ENCODE measurements at regions not wholly inside any gene's neighbourhood (a gene's known extent, or its start where the extent isn't known, plus 50 kb on each side); places are given as distances from the start of the nearest gene placed in this dataset.

DNA sequence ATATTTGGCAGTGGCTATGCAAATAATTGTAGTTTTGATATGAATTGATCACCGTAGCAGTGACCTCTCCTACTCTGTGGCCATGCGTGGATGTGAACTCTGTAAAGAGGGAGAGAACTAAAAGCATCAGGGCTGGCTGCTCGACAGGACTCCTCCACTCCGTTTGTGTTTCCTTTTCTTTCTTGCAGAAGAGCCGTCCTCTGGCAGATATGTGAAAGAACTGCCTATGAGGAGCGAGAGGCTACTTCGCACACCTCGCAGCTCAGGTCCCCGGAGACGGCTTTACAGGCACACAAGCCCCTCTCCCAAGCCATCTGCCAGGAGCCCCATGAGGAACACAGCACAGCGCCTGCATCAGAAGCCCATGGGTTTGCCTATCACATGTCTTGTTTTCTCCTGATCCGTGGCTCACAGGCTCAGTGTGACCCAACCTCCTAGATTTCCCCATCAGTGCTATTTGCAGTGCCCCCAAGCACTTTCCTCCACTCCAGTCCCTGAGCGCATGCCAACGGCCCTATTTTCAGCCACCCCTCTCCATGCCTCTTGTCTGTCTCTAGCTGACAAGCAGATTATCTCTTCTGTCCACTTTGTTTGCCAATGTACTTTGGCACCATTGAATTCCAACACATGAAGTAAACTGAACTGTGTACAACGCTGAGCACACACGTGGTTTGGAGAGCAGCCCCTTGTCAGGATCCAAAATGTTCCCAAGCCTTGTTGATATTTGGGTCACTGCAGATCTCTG is 164.3 kb upstream of the AKR1E2 start:
- no peaks in the 10 kb centered on the region for H3K9me3 ChIP-seq
- H3K4me1 ChIP-seq: peaks cover 21% of the 10 kb centered on the region in 2 donors
- intact Hi-C loops (cut with DNase I): no loop called here
- DNase-seq: peak in 2 of 4 donors; percentile 39 to 50
- peak overlapping the region; percentile 57 to 76 for H3K27ac ChIP-seq
- peak; percentile 54 for ATAC-seq
- TF ChIP-seq, protein P1, sequence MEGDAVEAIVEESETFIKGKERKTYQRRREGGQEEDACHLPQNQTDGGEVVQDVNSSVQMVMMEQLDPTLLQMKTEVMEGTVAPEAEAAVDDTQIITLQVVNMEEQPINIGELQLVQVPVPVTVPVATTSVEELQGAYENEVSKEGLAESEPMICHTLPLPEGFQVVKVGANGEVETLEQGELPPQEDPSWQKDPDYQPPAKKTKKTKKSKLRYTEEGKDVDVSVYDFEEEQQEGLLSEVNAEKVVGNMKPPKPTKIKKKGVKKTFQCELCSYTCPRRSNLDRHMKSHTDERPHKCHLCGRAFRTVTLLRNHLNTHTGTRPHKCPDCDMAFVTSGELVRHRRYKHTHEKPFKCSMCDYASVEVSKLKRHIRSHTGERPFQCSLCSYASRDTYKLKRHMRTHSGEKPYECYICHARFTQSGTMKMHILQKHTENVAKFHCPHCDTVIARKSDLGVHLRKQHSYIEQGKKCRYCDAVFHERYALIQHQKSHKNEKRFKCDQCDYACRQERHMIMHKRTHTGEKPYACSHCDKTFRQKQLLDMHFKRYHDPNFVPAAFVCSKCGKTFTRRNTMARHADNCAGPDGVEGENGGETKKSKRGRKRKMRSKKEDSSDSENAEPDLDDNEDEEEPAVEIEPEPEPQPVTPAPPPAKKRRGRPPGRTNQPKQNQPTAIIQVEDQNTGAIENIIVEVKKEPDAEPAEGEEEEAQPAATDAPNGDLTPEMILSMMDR (IDR thresholded peaks at IDR 0.05): no peak
- H3K27me3 ChIP-seq: no peaks in the 10 kb centered on the region
- no peak overlapping the region for H3K4me3 ChIP-seq
- no peaks in the 10 kb centered on the region for H3K36me3 ChIP-seq

DNA sequence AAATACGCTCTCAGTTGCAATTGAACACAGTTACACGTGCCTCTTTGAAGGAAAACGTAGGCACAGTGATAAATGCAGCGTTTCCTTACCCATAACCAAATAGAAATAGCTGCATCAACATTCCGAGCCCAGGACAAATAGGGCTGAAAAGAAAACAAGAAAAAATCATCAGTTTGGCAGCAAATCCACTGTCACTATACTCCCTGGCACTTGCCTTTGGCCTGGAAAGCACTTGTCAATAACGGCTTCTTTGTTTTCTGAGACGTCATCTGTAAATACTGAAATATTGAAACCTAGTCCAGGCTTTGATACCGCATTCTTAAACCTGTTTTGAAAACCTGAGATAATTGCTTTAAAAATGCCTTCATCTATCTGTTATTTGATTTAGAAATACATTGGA is 167.2 kb upstream of the AKR1E2 start:
- ATAC-seq (no peak), DNase-seq (no peak)
- no peaks in the 10 kb centered on the region for H3K9me3 ChIP-seq
- no peaks in the 10 kb centered on the region for H3K27me3 ChIP-seq
- no peak overlapping the region for H3K27ac ChIP-seq
- no peak overlapping the region for H3K4me3 ChIP-seq
- intact Hi-C loops (cut with DNase I): no loop called here
- peaks cover 21 to 24% of the 10 kb centered on the region in 2 donors for H3K4me1 ChIP-seq
- TF ChIP-seq, protein P1 (IDR thresholded peaks at IDR 0.05): no peak
- no peaks in the 10 kb centered on the region for H3K36me3 ChIP-seq

DNA sequence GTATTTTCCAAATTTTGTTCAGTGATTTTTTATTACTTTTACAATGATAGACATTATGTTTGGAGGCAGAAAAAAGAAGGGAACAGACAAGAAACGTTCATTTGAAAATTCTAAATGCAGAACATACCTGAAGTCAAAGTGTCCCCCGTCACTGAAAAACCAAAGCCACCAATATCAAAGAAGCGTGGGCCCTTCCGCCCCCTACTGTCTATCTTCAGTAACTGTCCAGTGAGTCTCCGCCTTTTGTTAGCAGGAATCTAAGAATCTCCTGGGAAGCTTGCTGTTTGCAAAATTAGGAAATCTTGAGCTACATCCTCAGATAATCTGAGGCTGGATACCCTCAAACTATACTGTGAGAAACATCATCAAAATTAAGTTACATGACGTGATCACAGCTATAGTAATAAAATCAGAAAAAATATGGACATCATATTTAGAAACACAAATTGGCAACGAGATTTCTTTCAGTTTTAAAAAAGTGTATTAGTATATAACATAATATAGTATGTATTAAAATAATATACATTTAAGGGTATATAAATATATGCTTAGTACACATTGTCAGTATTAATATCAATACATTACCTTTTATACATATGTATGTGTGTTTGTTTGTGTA is 169.3 kb upstream of the AKR1E2 start:
- intact Hi-C loops (cut with DNase I): no loop called here
- DNase-seq (peak in 1 of 4 donors; percentile 61), ATAC-seq (peak; percentile 89)
- Histone ChIP-seq H3K4me3 (no peak overlapping the region), H3K4me1 (peaks cover 5 to 8% of the 10 kb centered on the region in 2 donors), H3K27me3 (no peaks in the 10 kb centered on the region), H3K36me3 (no peaks in the 10 kb centered on the region), H3K9me3 (no peaks in the 10 kb centered on the region), H3K27ac (no peak overlapping the region)
- TF ChIP-seq, protein P1 (IDR thresholded peaks at IDR 0.05): peak; percentile 79 to 81

GRCh38 chr10:4655879-4656278 is 170.1 kb upstream of the AKR1E2 start:
- ATAC-seq (no peak), DNase-seq (no peak)
- H3K9me3 ChIP-seq: no peaks in the 10 kb centered on the region
- H3K4me3 ChIP-seq: no peak overlapping the region
- peaks cover 0 to 5% of the 10 kb centered on the region in 2 donors for H3K4me1 ChIP-seq
- H3K36me3 ChIP-seq: no peaks in the 10 kb centered on the region
- intact Hi-C loops (cut with DNase I): no loop called here
- no peaks in the 10 kb centered on the region for H3K27me3 ChIP-seq
- TF ChIP-seq, protein P1 (IDR thresholded peaks at IDR 0.05): no peak
- no peak overlapping the region for H3K27ac ChIP-seq

GRCh38 chr10:4655406-4655805 is 170.6 kb upstream of the AKR1E2 start:
- intact Hi-C loops (cut with DNase I): no loop called here
- TF ChIP-seq, protein P1 (IDR thresholded peaks at IDR 0.05): no peak
- ATAC-seq: no peak

More at GRCh38 chr10:4655406-4655805, 170.6 kb upstream of the AKR1E2 start:
- Histone ChIP-seq H3K4me1 (peaks cover 0 to 5% of the 10 kb centered on the region in 2 donors), H3K27me3 (no peaks in the 10 kb centered on the region), H3K27ac (no peak overlapping the region), H3K36me3 (no peaks in the 10 kb centered on the region), H3K9me3 (no peaks in the 10 kb centered on the region), H3K4me3 (no peak overlapping the region)
- DNase-seq: no peak

Measured in left lung (tissue), 4 donors.